NOMO-1 treated with dmso at 0.1 percent for 144 hours (cell line): ENCODE measurements at regions not wholly inside any gene's neighbourhood (a gene's known extent, or its start where the extent isn't known, plus 50 kb on each side); places are given as distances from the start of the nearest gene placed in this dataset.

Experiments used
- DNase-seq: peaks from one replicate; lab custom pipeline; 2025; ENCODE audit not compliant: unreplicated experiment; lab: John Stamatoyannopoulos, UW

DNA sequence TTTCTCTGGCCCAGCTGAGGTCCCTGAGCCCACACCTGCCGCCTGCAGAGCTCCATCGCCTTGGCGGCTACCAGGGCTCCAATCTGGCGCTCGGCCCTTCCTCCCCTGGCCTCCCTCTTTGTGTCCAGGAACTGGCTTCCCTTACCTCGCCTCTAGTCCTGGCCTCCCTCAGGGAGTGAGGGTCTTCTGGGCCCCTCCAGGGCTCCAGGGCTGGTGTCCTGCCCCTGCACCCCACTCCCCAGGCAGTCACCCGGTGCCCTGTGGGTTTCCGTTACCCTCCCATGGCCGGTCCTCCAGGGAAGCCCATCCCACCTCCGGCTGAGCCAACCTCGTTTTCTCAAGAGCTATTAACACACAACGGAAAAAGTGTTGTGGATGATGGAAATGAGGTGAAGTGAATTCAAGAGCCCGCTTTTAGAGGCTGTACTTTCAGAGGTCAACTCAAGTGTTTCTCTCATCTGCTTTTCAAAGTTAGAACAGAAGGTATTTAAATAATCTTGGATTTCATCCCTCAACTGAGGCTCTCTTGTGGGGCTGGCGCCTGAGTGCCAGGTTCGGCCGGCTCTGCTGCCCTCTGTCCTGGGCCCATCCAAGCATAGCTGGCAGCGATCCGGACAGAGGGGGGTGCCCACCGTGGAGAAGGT lies 131.9 kb downstream of the ASB1 start:
- DNase-seq = no peak

- DNase-seq = no peak
Observed at GRCh38 chr2:238560234-238560633, 133.5 kb downstream of the ASB1 start.

DNA sequence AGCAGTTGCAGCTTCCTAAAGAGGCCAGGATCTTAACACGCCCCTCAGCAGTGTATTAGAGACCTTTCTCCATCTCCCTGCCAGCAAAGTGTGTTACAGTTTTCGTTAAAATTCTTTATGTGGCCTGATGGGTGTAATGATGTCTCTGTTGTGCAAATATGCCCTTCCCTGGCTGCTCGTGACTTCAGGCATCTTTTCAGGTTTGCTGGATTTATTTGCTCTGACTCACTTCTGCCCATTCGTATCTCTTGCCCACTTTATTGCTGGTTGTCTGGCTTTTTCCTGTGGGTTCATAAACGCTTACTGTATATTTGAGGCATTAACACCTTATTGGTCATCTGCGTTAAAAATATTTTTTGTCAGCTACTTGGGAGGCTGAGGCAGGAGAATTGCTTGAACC lies 134.5 kb downstream of the ASB1 start:
- DNase-seq = no peak

DNA sequence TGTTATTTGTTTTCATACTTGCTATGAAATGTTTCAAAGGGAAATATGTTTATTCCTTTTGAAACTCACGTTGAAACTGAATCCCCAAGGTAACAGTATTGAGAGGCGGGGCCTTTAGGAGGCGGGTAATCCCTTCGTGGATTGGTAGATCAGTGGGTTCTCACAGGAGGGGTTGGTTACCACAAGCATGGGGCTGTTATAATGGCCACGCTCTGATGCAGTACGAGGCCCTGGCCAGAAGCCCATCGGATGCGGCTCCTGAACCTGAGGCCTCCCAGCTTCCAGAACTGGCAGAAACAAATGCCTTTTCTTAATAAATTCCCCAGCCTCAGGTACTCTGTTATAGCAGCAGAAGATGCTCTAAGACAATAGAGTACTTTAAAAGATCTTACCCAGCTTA lies 135.7 kb downstream of the ASB1 start:
- no peak for DNase-seq

DNA sequence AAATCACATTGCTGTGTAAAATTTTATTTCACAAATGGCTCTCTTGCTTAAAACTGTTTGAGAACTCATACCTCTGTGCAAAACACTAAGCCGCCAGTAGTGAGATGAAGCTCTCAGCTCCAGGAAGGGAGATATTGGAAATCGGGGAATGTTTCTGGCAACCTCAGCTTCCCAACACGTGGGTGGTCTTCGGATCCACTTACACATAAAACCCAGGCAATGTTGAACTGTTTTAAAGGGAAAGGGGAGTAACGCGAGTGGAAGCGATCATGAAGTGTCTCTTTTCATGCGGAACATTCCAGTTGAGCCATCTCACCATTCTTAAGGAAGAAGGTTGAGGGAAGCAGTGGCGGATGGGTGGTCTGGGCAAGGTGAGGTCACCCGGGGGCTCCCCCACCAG lies 136.8 kb downstream of the ASB1 start:
- no peak for DNase-seq

- DNase-seq = no peak
Observed at GRCh38 chr2:238564286-238564920, 137.7 kb downstream of the ASB1 start.

- no peak for DNase-seq
Observed at GRCh38 chr2:238565031-238565430, 138.3 kb downstream of the ASB1 start.

DNA sequence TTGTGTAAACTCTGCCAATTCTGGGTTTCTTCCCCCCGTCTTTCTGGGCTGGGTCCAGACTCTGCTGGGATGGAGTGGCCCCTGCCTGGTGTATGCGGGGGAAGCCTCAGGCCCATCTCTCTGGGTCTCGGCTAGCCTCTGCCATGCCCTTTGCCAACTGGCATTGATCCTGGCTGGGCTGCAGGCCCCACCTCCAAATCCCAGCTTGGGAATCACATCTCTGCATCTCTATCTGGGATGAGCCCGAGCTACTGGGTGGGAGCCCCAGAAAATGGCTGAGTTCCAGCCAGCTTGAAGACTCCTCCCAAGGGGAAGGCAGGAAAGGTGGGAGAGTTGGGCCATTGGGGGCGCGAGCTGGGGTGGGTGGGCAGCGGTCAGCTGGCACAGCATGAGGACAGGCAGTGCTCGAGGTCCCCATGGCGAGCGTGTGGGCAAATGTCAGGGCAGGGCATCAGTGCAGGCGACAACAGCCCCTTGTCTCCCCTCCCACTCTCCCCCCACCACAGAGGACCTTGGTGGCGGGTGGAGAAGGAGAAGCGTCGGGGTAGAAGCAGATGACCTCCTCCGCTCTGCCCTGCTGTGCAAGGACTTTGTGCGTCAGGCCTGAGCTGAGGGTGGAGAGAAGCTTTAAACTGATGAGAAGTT lies 139.4 kb downstream of the ASB1 start:
- no peak for DNase-seq

DNA sequence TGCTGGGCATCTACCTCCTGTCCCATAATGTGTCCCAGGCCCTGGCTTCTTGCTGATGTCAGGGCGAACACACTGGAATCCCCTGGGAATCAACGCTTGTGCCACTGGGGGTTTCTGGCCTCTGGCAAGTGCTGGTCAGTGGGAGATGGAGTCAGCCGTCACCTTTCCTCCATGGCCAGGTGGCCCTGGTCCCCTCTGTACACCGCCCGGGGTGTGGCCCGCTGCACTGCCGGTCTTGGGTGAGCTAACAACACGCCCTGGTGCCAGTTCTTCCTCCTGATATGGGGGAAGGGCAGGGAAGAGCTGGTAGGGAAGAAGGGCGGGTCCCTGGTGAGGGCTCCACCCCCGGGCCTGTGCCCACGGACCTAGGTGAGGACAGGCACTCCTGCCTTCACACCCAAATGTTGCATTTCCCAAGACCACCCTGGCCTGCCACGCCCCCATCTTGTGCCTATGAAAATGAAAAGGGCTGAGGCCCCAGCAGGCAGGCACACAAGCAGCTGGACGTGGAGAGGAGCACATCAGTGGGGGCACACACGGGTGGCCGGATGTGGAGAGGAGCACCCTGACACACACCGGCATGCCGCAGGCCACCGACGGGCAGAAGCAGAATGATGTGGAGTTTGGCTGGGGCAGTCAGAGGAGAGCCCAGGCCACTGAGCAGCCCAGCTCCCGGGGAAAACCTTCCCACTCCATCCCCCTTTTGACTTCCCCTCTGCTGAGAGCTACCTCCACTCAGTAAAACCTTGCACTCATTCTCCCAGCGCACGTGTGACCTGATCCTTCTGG lies 140.5 kb downstream of the ASB1 start:
- DNase-seq = no peak

- no peak for DNase-seq
Observed at GRCh38 chr2:238567996-238568395, 141.3 kb downstream of the ASB1 start.

GRCh38 chr2:238568455-238569440 lies 142.0 kb downstream of the ASB1 start:
- no peak for DNase-seq

- DNase-seq = no peak
Observed at GRCh38 chr2:238569507-238570195, 142.9 kb downstream of the ASB1 start.

- DNase-seq = no peak
Observed at GRCh38 chr2:238570391-238570790, 143.7 kb downstream of the ASB1 start.

DNA sequence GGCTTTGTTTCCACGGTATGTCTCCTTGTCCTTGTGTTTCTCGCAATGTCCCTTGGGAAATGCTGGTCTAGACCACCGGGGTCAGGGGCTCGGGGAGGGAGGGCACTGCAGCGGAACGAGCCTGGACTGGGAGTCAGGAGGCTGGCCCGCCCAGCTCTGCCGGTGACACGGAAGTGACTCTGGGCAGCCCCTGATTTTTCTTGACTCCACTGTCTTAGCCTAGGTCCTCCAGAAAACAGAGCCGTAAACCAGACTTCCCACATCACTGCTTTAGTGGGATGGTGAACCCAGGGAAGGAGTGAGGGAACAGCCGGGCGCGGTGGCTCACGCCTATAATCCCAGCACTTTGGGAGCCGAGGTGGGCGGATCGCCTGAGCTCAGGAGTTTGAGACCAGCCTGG lies 144.2 kb downstream of the ASB1 start:
- no peak for DNase-seq

GRCh38 chr2:238571661-238572372 lies 145.1 kb downstream of the ASB1 start:
- no peak for DNase-seq

DNA sequence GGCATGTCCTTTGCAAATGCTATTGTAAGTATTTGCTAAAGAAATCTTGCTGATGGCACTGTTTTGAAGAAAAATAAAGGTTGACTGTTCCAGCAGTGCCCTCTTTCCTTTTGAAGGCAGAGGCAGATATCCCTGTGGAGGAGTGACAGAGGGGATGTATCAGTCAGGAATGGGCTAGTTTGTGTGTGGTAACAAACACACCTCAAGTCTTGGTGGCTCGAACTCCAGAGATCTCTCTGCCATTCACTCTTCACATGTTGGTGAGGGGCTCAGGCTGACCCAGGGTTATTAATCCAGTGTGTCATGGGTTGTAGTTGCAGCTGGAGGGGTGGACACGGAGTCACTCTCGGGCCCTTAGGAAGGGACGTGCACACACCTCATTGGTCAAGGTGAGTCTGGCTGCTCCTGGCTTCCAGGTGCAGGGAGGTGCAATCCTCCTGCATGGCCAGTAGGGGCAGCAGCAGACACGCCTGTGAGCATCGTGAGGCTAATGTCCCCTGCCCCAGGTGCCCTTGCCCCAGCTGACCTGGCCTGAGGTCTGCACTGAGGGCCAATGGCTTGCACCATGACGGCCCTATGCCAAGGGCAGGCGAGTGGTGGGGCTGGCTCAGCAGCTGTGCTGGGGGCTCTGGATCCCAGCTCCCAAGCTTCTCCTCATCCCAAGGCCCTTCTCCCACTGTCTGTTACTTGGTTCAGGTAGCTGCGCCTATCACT lies 146.5 kb downstream of the ASB1 start:
- no peak for DNase-seq

DNA sequence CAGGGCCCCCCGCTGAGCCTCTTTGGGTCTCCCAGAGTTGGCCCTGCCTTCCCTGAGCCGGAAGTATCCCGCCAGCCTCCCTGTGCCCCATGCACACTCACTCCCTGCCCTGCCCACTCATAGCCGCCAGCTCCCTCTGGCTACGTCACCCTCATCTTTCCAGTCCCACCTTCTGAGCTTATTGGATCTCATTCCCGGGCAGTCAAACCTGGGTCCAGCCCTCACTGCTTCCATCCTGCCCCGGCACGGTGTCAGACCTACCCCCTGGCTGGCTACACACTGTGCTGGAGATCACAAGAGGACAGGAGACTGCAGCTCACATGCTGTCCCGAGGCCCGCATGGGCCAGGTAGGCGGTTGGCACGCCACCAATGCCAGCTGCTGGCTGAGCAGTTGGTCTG lies 147.2 kb downstream of the ASB1 start:
- DNase-seq = no peak

DNA sequence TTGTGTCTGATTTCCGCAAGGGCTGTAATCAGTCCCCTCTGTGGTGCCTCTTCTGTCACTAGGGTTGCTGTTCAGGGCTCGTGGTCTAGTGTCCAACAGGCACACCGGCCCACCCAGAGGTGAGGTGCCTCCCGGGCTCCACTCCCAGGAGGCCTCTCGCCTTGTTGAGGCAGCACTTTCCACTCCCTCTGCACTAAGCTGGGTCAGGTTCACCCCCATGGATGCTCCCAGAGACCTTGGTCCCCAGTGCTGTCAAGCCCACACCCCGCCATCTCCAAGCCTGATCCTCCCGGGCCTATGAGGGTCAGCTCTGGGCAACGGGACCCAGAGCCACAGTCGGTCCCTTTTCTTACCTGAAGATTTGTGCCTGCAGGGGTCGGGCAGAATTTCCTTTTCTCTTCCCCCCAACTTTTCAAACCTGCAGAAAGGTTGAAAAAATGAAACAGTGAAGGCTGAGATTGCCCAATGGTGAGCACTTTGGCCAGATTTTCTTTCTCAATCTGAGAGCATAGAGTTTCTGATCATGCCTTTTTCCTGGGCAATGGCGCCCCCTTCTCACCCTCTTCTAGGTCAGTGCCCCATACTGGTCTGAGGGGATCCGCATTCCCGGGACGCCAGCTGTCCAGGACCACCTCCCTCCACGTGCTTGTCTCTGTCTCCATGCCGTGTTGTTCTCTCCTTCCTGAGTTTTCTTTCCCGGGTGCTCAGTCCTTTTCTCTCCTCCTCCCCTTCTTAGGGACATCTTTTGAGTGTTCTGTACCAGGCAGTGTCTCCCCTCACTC lies 148.0 kb downstream of the ASB1 start:
- DNase-seq = no peak
